ENCODE measurements at regions not wholly inside any gene's neighbourhood (a gene's known extent, or its start where the extent isn't known, plus 50 kb on each side); places are given as distances from the start of the nearest gene placed in this dataset.

DNA sequence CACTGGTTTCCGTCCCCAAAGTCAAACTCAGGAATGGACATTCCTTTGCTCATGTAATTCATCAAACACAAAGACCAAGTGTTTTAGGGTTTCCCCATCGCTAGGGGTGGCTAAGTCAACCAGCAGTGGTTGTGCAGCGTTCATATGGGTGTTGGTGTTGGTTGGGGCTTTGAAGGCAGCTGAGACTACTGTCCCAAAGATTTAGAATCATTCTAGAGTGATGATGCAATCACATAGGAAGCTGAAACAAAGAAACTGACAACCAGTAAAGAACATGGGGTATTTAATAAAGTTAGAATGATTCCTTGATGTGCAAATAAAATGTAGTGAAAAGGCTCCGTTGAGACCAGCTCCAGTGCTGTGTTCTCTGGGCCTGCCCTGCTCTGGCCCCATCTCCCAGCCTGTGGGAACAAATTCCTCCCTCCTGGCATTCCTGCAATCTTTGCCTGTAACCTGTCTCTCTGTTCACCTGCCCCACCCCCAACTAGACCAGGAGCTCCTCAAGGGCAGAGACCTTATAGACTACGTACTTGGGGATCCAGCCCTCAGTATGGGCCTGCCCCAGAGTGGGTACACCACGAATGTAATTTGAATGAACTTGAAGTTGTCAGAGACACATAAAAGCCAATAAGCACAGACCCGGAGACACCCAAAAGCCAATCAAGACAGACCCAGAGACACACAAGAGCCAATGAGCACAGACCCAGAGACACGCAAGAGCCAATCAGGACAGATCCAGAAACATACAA, 191.7 kb upstream of the TWIST2 start:
- no peak for DNase-seq

DNA sequence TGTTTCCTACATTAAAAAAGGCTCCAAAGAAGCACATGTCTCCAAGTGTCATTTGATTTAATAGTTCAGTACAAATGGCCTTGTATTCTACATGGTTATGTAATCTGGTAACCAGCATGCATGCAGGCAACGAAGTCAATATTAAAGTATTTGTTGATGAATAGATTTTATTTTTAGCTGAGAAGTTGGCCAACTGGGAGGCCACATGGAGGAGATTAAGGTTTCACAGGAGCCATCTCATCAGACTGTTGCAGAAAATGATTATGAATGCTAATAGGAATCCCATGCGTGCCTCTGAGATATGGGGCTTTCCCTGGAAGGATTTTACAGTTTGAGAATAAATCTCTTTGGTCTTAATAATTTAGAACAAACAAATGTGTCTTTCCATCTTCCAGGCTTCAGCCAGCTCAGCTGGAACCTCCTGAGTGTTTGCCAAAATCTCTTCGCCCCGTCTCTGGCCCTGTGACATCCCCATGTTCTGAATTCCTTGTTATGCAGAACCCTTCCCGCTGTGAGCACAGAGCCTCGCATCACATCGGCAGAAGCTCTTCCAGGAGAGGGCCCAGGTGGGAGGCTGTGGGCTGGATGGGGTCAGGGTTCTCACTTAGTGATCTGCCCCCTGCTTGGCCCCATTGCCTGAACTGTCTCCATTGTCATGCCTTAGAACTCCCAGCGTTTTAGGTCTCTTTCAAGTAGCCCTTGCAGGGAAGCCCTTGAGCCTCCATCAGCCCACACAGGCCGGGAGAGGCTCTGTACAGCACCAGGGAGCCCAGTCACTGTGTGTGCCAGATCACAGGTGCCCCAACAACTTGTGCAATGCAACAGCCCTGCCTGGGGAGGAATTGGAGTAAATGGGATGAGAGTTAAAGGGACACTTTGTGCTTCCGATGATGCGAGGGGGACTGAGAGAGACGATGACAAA, 190.5 kb upstream of the TWIST2 start:
- no peak for DNase-seq

DNA sequence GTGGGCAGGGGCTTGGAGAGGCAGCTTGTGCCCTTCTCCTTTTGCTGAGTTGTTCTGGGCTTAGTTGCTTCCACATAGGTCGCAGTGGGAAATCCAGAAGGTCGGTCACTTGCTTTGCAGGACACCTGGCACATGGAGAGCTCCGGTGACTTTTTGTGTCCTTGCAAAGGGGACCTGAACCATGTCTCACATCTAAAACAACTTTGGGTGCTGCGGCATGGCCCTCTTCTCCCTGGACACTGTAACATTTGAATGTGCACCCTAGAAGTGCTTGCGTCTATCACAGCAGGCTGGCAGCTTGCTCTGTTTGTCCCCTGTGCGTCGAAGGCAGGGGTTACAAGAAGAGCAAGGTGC, 189.9 kb upstream of the TWIST2 start:
- no peak for DNase-seq

DNA sequence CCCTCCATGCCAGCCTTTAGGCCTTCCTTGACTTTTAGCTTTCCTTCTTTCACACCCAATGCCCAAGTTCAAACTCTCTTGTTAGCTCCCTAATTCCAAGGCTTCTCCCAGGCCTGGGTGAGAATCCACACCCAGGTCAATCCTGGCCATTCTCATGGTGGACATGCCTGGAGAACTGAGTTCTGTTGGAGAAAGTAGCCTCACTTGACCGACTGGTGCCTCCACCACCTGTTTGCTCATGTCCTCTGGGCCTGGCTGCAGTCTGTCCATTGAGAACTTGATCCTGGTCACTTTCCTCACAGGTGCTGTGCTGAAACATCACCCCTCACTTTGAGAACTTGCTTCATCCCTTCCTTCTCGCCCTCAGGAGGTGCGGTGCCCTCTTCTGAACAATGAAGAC, 189.1 kb upstream of the TWIST2 start:
- DNase-seq = no peak

DNA sequence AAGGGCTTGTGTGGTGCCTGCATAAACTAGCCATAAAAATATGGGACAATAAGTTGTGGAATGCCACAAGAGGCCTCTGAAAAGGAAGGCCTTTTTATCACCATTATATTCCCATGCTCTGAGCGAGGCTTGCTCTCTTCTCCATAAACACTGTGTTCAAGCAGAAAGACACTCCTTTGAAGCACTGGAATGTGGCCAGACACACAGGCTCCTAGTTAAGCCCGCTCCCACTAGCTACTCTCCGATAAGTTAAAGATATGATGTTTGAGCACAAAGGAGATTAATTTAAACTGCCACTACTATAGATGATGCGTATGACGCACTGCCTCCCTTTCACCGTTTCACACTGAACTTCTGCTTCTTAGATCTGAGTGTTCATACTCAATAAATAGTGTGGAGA, 188.7 kb upstream of the TWIST2 start:
- no peak for DNase-seq

DNA sequence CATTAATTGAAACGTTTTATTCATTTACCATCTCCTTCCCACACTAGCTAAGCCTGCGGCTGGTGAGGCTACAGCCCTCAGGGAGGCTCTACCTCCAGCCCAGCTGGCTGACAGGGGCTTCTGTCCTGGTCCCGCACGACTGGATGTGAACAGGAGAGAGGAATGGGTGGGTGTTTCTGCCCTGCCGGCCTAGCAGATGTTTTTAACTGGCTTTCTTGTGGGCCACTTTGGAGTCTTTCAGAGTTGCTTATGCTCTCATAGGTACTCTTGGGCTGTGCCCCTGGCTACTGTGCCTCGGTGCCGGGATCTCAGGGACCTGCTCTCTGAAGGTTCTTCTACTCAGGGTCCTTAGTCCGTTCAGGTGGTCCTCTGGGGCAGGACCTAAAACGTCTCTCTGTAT, 184.3 kb upstream of the TWIST2 start:
- DNase-seq = no peak

DNA sequence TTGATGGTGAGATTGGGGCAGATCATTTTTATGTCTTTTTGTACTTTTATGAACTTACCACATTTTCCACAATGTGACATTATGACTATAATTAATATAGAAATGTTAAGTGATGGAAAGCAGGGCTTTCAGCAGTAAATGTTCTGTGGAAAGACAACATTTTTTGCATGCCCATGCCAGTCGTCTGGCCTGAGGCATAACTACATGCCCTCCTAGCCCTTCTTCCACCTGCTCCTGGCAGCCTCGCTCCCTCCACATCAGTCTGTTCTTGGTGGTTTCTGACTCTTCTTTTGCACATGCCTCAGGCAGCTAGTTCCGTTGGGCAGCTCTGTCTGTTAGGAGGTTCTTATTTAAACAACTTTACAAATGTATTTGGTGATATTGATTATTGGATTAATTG, 182.0 kb upstream of the TWIST2 start:
- DNase-seq = no peak

DNA sequence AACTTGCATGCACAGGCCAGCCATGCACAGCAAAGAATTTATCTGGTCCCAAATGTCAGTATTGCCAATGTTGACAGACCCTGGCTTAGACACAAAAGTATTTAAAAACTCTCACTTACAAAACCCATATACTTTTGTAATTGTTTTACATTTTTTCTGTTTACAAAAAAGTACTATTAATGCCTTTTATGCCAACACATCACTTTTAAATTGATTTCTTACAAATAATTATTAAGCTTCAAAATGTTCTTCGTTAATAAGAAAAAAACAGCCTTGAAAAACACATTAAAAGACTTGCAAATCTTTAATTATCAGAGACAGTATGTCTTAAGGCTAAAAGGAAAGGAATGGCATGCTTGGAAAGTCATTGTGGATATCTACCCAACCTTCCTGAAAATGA, 181.3 kb upstream of the TWIST2 start:
- DNase-seq = no peak

DNA sequence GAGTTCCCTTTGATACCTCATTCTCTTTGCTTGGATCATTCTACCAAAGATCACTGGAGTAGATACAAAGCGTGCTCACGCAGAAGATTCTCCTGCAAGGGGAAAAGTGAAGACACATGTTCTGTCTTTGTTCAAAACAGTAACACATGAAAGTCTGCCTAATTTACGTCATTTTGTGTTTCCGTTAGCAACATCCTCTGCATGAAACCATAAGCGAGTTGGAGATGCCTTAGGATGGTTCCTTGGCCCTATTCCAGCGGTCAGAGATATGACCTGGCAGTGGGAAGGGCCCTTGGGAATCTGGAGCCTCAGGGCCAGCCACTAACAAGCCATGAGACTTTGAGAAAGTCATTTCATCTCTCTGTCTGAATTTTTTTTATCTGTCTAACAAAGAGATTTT, 180.9 kb upstream of the TWIST2 start:
- no peak for DNase-seq

DNA sequence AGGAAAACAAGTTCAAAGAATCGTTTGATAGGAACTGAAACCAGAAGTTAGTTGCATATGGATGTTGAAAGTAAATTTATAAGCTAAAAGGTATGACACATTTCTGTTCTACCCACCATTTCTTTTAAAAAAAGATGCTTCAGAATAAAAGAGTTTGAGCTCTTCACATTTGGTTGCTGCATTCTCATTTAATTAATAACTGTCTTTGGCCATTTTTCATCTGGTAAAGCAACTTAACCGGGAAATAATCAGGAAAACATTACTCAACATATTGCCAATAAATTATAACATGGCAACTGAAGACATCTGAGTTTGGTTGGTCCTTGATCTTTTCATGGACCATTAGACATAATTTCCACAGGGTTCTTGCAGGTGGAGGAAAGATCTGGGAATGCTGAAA, 180.2 kb upstream of the TWIST2 start:
- no peak for DNase-seq

DNA sequence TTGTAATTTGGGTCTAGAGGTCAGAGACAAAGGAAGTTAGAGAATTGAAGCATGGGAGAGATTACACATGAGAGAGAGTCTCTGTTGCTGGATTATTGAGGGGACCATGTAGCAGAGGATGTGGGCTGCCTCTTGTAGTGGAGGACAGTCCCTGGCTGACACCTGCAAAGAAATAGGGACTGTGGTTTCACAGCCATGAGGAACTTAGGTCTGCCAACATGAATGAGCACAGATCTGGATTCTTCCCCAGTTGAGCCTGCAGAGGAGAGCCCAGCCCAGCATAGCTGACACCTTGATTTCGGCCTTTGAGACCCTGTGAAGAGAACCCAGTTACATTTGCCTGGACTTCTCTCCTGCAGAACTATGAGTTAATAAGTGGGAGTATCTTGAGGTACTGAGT, 179.5 kb upstream of the TWIST2 start:
- DNase-seq = no peak

DNA sequence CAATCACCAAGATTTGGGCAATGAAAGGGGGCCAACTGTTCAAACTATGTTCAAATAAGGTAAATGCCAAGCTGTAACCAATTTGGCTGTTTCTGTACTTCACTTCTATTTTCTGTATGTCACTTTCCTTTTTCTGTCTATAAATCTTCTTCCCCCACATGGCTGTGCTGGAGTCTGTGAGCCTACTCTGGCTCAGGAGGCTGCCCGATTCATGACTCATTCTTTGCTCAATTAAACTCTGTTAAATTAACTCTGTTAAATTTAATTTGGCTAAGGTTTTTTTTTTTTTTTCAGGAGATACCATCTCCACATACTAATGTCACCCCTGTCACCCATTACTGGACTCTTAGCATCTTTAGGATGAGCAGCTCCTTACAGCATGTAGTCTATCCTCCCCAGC, 178.8 kb upstream of the TWIST2 start:
- DNase-seq = no peak

DNA sequence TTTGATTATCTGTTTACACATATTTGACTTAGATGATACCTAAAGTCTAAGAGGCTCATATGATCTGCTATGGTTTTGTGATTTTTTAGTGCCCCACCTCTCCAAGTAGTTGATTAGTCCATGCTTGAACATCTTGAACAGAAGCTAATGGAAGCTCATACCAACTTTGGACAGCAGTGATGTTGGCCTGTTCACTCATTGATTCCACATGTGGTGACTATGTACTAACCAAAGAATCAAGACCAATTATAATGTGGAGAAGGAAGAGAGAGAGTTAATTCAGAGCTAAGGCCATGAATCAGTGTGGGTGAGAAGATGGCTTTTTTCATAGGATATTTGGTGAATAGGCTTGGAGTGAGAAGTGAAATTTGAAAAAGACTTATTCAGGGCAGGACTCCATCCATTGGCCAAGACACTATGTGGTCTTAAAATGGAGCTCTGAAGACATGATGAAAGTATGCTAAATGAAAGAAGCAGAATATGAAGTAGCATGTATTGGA, 178.3 kb upstream of the TWIST2 start:
- DNase-seq = no peak

DNA sequence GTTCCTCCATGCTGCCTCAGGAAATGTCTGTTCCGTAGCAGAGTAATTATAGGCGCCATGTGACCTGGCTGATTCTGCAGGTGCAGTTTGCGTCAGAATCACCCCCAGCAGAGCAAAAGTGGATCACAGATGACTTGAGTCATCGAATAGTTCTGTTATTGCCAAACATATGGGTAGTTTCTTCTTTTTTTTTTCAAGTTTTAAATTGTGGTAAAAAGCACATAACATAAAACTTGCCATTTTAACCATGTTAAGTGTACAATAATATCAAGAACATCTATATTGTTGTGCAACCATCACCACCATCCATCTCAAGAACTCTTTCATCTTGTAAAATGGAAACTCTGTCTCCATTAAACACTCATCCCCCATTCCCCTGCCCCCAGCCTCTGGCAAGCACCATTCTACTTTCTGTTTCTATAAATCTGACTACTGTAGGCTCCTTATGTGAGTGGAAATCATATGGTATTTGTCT, 177.7 kb upstream of the TWIST2 start:
- DNase-seq = no peak

DNA sequence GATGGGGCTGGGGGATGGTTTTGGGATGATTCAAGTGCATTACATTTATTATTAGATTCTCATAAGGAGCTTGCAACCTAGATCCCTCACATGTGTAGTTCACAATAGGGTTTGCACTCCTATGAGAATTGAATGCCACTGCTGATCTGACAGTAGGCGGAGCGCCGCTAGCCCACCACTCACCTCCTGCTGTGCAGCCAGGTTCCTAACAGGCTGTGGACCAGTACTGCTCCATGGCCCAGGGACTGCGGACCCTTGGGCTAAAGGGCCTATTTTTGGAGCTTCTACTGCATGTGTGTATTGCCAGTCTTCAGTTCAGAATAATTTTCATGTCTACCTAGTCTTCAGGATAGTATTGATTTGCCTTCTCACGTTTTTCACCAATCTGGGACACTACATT, 165.3 kb upstream of the TWIST2 start:
- DNase-seq = no peak

DNA sequence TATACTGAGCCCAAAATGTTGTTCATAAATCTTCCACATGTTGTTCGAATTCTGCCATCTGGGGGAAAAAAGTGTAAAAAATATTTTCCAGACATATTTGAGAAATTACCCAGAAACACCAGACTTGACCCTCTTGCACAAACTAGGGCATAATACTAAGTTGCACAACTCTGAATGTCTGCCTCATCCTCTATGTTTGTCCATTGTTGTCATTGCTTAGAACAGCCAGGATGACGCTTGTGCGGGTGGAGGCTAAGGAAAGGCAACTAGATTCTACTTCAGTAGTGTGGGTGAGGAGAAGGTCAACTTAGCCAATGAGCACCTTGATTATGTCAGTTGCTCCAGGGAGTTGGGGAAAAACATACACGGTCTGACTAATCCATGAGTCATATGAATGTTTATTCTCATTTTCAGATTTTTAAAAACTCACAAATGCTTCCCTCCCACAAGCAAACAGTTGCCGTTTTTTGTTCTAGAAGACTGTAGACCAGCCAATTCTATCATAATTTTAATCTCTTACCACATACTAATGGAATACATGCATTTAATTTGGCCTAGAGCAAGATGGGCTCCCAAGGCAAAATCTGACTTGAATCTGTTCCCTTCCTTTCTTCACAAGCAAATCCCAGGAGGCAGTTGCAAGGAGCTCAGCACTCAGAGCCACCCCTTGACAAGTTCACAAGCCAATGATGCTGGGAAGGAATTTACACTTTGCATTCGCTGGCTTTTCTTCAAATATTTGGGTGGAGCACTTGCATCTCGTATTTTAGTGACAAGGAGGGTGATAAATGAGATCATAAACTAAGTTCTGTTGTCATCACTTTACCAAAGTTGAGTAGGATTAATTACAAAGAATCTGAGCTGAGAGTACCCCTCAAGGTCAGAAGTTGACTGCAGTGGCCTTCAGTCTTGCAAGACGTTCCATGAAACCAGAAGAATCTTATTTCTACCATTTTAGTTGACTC, 163.2 kb upstream of the TWIST2 start:
- no peak for DNase-seq

DNA sequence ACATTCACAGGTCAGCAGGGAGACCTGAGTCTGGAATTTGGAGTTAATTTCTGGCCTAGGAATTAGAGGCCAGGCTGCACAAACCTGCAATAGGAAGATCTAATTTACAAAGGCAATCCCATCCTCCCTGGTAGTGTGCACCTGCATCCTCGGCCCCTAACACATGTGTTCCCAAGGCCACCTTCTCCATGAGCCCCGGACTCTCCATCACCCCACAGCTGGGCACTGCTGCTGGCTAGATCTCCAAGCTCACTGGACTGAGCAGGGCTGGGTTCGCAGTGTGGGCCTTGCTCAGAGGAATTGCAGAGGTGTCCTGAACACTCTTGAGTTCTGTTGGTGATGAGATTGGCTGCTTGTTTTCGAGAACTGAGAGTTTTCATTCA, 162.6 kb upstream of the TWIST2 start:
- DNase-seq = no peak

DNA sequence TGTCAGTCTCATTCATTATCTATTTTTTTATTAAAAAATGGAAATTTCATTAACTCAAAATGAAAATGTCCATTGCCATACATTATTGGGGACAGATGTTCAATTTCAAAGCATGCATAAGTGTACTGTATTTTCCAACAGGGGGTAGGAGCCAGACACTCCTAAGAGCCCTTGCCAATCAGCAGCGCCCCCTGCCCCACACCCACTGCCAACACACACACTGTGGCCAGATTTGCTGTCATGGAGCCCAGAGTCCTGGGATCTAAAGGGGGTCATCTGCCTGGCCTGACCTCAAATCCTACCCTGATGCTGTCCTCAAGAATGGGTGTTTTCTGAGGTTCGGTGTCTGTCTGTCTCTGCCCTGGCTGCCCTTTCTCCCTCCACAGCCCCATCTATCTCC, 162.2 kb upstream of the TWIST2 start:
- no peak for DNase-seq

DNA sequence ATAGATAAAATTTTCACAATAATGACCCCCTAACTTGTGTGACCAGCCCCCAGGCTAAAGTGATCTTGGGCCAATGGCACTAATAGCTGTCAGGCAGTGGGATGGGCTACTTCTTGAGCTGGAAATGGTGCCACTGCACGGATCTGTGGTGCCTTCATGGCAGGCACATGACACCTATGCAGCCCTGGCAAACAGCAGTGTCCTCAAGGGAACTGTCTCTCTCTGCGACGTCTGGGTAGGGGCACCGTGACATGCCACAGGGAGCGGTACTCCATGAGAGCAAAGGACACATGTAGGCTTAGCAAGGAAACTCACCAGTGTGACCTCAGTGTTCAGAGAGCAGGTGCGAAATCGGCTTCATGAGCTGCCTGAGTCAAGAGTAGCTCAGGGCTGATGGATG, 161.7 kb upstream of the TWIST2 start:
- no peak for DNase-seq

DNA sequence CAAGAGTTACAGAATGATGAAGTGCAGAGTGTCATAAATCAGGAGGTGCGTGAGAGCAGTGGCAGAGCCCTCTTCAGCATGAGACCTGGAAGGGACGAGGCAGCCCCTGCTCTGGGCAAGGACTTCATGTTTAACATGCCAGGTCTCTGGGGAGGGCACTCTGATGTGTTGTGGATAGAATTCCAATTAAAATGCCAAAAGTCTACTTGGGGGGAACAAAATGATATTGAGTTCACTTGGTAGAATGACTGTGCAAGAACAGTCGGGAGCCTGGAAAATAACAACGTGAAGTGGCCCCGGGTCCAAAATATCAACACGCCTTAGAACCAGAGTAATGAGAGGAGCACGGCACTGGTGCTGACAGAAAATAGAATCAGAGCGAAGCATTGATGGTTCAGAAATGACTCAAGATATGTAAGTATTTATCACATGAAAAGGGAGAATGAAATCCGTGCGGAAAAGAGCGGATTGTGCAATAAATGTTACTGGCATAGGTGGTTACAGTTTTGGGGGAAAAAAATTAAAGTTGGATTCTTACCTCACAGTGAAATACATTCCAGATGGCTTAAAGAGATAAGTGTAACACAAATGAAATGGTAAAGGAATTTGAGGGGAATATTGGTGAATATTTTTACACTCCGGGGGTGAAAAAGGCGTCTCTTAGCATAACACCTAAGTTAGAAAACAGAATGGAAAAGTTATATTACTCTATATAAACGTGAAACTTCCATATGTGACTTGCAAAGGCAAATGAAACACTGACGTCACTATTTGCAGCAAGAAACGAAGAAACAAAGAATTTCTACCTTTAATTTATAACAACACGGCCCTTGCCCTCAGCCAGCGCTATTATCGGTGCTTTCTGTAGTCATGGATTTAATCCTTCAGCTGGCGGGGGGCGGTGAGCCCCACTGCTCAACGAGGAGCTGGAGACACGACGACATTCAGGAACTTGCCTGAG, 159.4 kb upstream of the TWIST2 start:
- no peak for DNase-seq

DNA sequence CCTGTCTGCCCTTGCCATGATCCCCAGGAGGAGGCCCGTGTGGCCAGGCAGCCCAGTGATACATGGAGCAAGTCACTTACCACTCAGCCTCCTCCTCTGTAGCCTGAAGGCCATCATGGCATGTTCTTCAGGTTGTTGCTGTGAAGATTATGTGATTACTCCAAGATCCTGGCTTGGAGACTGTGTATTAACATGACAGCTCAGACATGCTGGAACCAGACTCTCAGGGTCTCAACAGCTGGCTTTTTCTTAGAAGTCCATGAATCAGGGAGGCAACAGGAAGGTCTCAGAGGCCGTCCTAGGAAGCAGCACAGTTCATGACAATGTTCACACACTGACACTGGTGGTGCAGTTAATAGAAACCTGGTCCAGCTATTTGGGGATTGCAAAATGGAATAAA, 158.6 kb upstream of the TWIST2 start:
- DNase-seq = no peak

DNA sequence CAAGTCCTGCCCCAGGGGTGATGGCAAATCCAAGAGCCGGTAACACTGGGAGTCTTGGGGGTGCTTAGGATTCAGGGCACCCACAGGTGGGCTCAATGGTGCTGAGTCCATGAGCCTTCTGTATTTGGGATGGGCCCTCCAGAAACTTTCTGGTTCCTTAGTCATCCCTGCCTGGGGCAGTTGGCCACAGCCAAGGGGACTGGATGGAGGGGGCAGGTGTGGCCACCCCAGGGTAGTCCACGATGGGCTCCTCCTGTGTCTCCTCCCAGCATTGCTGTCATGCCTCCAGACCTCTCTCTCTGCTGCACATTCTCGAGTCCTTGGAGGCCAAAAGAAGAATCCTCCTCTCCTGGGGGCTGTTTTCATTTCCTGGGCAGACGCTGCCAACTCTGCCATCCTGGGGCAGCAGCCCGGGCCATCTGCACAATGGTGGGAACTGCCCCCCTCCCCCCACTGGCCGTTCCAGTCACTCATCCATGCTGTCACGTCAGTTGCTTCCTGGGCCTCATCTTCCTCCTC, 158.0 kb upstream of the TWIST2 start:
- no peak for DNase-seq

All from NCI-H526 (cell line).